ENCODE measurements at regions not wholly inside any gene's neighbourhood (a gene's known extent, or its start where the extent isn't known, plus 50 kb on each side); places are given as distances from the start of the nearest gene placed in this dataset.

DNA sequence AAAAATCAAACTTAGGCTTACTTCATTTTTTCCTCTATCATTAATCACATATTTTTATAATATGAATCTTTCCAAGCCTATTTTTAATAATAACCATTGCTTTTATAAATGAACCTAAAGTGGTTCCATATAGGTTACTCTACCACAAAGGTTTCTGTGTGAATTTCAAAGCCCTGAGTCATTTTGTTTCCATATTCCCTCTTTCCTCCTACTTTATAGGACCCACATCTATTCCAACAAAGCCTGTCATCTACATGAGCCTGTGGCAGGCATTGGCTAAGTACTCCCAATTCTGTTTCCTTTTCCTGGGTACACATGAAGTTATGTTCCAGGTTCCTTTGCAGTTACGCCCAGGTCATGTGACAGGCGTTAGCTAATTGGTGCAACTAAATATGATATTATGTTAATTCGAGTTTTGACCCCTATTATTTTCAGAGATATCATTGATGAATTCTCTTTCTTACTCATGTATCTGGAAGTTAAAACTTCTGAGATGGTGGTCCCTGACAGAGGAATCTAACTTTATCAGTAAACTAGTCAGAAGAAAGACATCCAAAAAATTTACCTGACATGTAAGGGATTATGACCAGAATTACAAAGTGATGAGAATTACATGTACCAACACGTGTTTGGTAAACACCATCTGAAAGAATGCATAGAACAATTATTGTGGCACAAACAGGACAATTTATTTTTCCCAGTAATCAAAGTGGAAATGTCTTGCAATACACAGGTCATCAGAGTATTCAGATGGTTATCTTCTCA, 1264.0 kb upstream of the CNTN5 start:
- Histone ChIP-seq H3K36me3 (ENCODE audit: control insufficient read depth, insufficient read depth, low read length) (no peaks in the 10 kb centered on the region), H3K4me3 (ENCODE audit: low read depth, low read length) (no peak overlapping the region), H3K4me1 (no peaks in the 10 kb centered on the region), H3K27me3 (replicated peaks; ENCODE audit: control insufficient read depth, insufficient read depth, low read length) (no peaks in the 10 kb centered on the region; the same call in 1 of the 2 replicates), H3K9me3 (no peaks in the 10 kb centered on the region)
- BruUV-seq (replicated peaks), result no TSS peak
- H3K36me3 Mint-ChIP-seq (ENCODE audit: insufficient read depth, unreplicated experiment), result no peaks in the 10 kb centered on the region
- no peaks in the 10 kb centered on the region for H3K27me3 Mint-ChIP-seq (ENCODE audit: insufficient read depth, unreplicated experiment)
- H3K4me3 Mint-ChIP-seq (ENCODE audit: unreplicated experiment), result no peak overlapping the region
- no peak overlapping the region for H3K27ac Mint-ChIP-seq (ENCODE audit: unreplicated experiment)
- intact Hi-C loops (cut with micrococcal nuclease; ENCODE audit: unreplicated experiment), result no loop called here
- no peaks in the 10 kb centered on the region for H3K4me1 Mint-ChIP-seq (ENCODE audit: low read depth, unreplicated experiment)
- no peaks in the 10 kb centered on the region for H3K9me3 Mint-ChIP-seq (ENCODE audit: unreplicated experiment)
- no peak for DNase-seq
- TF ChIP-seq, protein P1, sequence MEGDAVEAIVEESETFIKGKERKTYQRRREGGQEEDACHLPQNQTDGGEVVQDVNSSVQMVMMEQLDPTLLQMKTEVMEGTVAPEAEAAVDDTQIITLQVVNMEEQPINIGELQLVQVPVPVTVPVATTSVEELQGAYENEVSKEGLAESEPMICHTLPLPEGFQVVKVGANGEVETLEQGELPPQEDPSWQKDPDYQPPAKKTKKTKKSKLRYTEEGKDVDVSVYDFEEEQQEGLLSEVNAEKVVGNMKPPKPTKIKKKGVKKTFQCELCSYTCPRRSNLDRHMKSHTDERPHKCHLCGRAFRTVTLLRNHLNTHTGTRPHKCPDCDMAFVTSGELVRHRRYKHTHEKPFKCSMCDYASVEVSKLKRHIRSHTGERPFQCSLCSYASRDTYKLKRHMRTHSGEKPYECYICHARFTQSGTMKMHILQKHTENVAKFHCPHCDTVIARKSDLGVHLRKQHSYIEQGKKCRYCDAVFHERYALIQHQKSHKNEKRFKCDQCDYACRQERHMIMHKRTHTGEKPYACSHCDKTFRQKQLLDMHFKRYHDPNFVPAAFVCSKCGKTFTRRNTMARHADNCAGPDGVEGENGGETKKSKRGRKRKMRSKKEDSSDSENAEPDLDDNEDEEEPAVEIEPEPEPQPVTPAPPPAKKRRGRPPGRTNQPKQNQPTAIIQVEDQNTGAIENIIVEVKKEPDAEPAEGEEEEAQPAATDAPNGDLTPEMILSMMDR (IDR thresholded peaks at IDR 0.05; ENCODE audit: insufficient read depth in 1 of 2, low read depth in 1 of 2, low read length in 1 of 2, severe bottlenecking in 1 of 2, unreplicated experiment in 1 of 2), result no peak
- CTCF ChIA-PET, result no interaction called here
- POLR2A ChIA-PET, result no interaction called here

DNA sequence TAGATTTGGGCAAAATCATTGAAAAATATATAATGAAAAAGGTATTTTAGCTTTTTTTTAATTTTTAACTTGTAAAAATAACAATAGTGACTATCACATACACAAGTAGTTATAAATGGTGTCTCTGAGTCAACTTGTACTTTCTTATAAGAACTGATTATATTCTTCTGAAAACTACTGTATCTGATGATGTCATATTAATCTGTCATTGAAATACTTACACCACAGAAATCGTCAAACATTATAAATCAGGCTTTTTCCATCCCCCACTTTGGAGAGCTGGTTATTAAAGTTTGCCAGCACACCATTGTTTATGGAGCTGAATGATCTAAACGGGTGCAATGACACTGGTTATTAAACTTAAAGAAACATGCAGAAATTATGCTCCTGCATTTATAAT, 1259.6 kb upstream of the CNTN5 start:
- ChIA-PET POLR2A (interaction anchor here (0.6 kb wide), 1 partner anchor 25 kb away, joined by 4 read pairs; no protein-coding TSS in a partner anchor), CTCF (no interaction called here)
- intact Hi-C loops (cut with micrococcal nuclease; ENCODE audit: unreplicated experiment), result no loop called here
- Histone ChIP-seq H3K4me3 (ENCODE audit: low read depth, low read length) (no peak overlapping the region), H3K36me3 (ENCODE audit: control insufficient read depth, insufficient read depth, low read length) (no peaks in the 10 kb centered on the region), H3K9me3 (no peaks in the 10 kb centered on the region), H3K4me1 (no peaks in the 10 kb centered on the region), H3K27me3 (replicated peaks; ENCODE audit: control insufficient read depth, insufficient read depth, low read length) (no peaks in the 10 kb centered on the region)
- Mint-ChIP-seq H3K4me1 (ENCODE audit: low read depth, unreplicated experiment) (no peaks in the 10 kb centered on the region), H3K27ac (ENCODE audit: unreplicated experiment) (no peak overlapping the region), H3K4me3 (ENCODE audit: unreplicated experiment) (no peak overlapping the region), H3K9me3 (ENCODE audit: unreplicated experiment) (no peaks in the 10 kb centered on the region), H3K27me3 (ENCODE audit: insufficient read depth, unreplicated experiment) (no peaks in the 10 kb centered on the region), H3K36me3 (ENCODE audit: insufficient read depth, unreplicated experiment) (no peaks in the 10 kb centered on the region)
- no TSS peak for BruUV-seq (replicated peaks)
- TF ChIP-seq, protein P1 (IDR thresholded peaks at IDR 0.05; ENCODE audit: insufficient read depth in 1 of 2, low read depth in 1 of 2, low read length in 1 of 2, severe bottlenecking in 1 of 2, unreplicated experiment in 1 of 2), result no peak
- no peak for DNase-seq

DNA sequence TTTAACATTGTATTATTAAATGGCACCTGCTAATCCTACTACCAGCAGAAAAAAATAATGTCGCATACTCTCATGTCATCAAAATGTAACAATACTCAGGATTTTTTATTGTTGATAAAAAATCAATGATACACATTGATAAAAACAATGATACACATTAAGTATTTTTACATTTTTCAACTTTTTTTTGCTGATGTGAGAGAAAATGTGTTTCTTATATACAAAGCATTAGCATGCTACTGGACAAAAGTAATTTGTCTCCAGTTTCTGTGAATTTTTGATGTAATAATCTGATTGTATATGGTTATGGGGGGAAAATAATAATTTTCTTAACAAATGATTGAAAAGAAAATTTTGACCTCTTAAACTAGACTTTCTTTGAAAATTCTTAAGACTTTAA, 1256.6 kb upstream of the CNTN5 start:
- Mint-ChIP-seq H3K4me3 (ENCODE audit: unreplicated experiment) (no peak overlapping the region), H3K27ac (ENCODE audit: unreplicated experiment) (no peak overlapping the region), H3K4me1 (ENCODE audit: low read depth, unreplicated experiment) (no peaks in the 10 kb centered on the region), H3K9me3 (ENCODE audit: unreplicated experiment) (no peaks in the 10 kb centered on the region), H3K27me3 (ENCODE audit: insufficient read depth, unreplicated experiment) (no peaks in the 10 kb centered on the region), H3K36me3 (ENCODE audit: insufficient read depth, unreplicated experiment) (no peaks in the 10 kb centered on the region)
- Histone ChIP-seq H3K4me1 (no peaks in the 10 kb centered on the region), H3K9me3 (no peaks in the 10 kb centered on the region), H3K36me3 (ENCODE audit: control insufficient read depth, insufficient read depth, low read length) (no peaks in the 10 kb centered on the region), H3K27me3 (replicated peaks; ENCODE audit: control insufficient read depth, insufficient read depth, low read length) (no peaks in the 10 kb centered on the region), H3K4me3 (ENCODE audit: low read depth, low read length) (no peak overlapping the region)
- ChIA-PET POLR2A (no interaction called here), CTCF (no interaction called here)
- intact Hi-C loops (cut with micrococcal nuclease; ENCODE audit: unreplicated experiment), result no loop called here
- no peak for DNase-seq
- BruUV-seq (replicated peaks), result no TSS peak
- TF ChIP-seq, protein P1 (IDR thresholded peaks at IDR 0.05; ENCODE audit: insufficient read depth in 1 of 2, low read depth in 1 of 2, low read length in 1 of 2, severe bottlenecking in 1 of 2, unreplicated experiment in 1 of 2), result no peak
